ENCODE measurements at regions not wholly inside any gene's neighbourhood (a gene's known extent, or its start where the extent isn't known, plus 50 kb on each side); places are given as distances from the start of the nearest gene placed in this dataset.

DNA sequence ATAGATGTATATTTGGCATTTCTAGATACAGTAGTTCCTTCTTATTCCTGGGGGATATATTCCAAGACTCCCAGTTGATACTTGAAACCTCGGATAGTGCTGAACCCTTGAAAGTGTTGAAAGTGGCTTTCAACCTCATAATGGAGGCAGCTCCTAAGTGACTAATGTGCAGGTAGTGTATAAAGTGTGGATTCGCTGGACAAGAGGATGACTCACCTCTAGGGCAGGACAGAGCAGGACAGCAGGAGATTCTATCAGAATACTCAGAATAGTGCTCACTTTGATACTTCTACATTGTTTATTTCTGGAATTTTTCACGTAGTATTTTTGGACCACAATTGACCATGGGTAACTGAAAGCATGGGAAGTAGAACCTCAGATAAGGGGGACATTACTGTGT lies 1138.9 kb upstream of the WWC1 start:
- TF ChIP-seq CTCF (IDR thresholded peaks at IDR 0.05) = no peak
- TF ChIP-seq POLR2A (IDR thresholded peaks at IDR 0.05) = no peak
